Gastrocnemius medialis (tissue), 4 donors: ENCODE measurements at regions not wholly inside any gene's neighbourhood (a gene's known extent, or its start where the extent isn't known, plus 50 kb on each side); places are given as distances from the start of the nearest gene placed in this dataset.

ENCODE experiments used
- ATAC-seq, 2 donors: fragments of 150-250 bp; one replicate each; pipeline ENCODE4 v1.9.1; 2016
- DNase-seq, 2 donors: peaks; one replicate each; pipeline ENCODE4 v3.0.0-alpha.2; 2019
- H3K27ac ChIP-seq, 4 donors: fragments of 200-600 bp; sonication (generic); 1 replicate in 1 of 4; 2 replicates in 3 of 4; pipeline ENCODE4 v1.5.1; 2016 to 2018; ENCODE audit warnings: mild to moderate bottlenecking in 2 of 4, moderate library complexity in 1 of 4
- H3K27me3 ChIP-seq, 3 donors: fragments of 200-600 bp; sonication (generic) in 2 of 3; 1 replicate in 1 of 3; 2 replicates in 2 of 3; pipeline versions ENCODE4 v1.5.1 to v1.6.0; 2016 to 2019; ENCODE audit warnings: mild to moderate bottlenecking in 1 of 3, moderate library complexity in 1 of 3
- H3K36me3 ChIP-seq, 2 donors: fragments of 200-600 bp; sonication (generic) in 1 of 2; one replicate each; pipeline ENCODE4 v1.5.1; 2017 to 2018
- H3K4me1 ChIP-seq, 2 donors: fragments of 200-600 bp; sonication (generic) in 1 of 2; one replicate each; pipeline ENCODE4 v1.5.1; 2016 to 2017; ENCODE audit warnings: mild to moderate bottlenecking in 2 of 2
- H3K4me3 ChIP-seq, 4 donors: fragments of 200-600 bp; sonication (generic) in 3 of 4; 1 replicate in 1 of 4; 2 replicates in 3 of 4; pipeline ENCODE4 v1.5.1; 2016 to 2019; ENCODE audit warnings: mild to moderate bottlenecking in 2 of 4
- H3K9me3 ChIP-seq, 3 donors: fragments of 200-600 bp; sonication (generic) in 2 of 3; 1 replicate in 1 of 3; 2 replicates in 2 of 3; pipeline ENCODE4 v1.5.1; 2016 to 2019
- POLR2A ChIP-seq, 2 donors: fragments of 450-650 bp; IDR thresholded peaks; one replicate each; pipeline ENCODE4 v1.6.1; 2017; ENCODE audit warnings: antibody characterized with exemption in 2 of 2, mild to moderate bottlenecking in 2 of 2, moderate library complexity in 2 of 2
- in situ Hi-C, 4 donors: fragments of 200-750 bp; cut with MboI; loops; one replicate each; pipeline versions ENCODE4 v1.15.0 to v1.8.0; 2017; ENCODE audit warnings: low sequenced_read_pairs in 4 of 4
- intact Hi-C: fragments of 100-400 bp; cut with DNase I; formaldehyde crosslinking; loops from one replicate; pipeline ENCODE4 v1.15.1; 2023; ENCODE audit warnings: low total_unique reads
- TF ChIP-seq, protein P1 (sequence below), 5 experiments: fragments of 450-650 bp in 3 of 5; fragments of 200-600 bp in 2 of 5; sonication (generic) in 2 of 5; IDR thresholded peaks in 4 of 5; conservative IDR thresholded peaks in 1 of 5; 1 replicate in 4 of 5; 2 replicates in 1 of 5; pipeline ENCODE4 v1.5.1; 2016 to 2019; ENCODE audit warnings: antibody characterized with exemption in 5 of 5, mild to moderate bottlenecking in 3 of 5, moderate library complexity in 3 of 5

- Histone ChIP-seq H3K9me3 (no peaks in the 10 kb centered on the region), H3K36me3 (no peaks in the 10 kb centered on the region), H3K27ac (no peak overlapping the region), H3K27me3 (no peaks in the 10 kb centered on the region), H3K4me1 (no peaks in the 10 kb centered on the region), H3K4me3 (no peak overlapping the region)
- in situ Hi-C loops (no loop called here), intact Hi-C loops (no loop called here)
- DNase-seq (no peak), ATAC-seq (no peak)
- TF ChIP-seq, protein P1, sequence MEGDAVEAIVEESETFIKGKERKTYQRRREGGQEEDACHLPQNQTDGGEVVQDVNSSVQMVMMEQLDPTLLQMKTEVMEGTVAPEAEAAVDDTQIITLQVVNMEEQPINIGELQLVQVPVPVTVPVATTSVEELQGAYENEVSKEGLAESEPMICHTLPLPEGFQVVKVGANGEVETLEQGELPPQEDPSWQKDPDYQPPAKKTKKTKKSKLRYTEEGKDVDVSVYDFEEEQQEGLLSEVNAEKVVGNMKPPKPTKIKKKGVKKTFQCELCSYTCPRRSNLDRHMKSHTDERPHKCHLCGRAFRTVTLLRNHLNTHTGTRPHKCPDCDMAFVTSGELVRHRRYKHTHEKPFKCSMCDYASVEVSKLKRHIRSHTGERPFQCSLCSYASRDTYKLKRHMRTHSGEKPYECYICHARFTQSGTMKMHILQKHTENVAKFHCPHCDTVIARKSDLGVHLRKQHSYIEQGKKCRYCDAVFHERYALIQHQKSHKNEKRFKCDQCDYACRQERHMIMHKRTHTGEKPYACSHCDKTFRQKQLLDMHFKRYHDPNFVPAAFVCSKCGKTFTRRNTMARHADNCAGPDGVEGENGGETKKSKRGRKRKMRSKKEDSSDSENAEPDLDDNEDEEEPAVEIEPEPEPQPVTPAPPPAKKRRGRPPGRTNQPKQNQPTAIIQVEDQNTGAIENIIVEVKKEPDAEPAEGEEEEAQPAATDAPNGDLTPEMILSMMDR (IDR thresholded peaks at IDR 0.05 in 4 of 5, conservative IDR thresholded peaks at IDR 0.05 in 1 of 5), result no peak
- TF ChIP-seq POLR2A (IDR thresholded peaks at IDR 0.05), result no peak
Measured at GRCh38 chr2:145416640-145417039, 896.7 kb upstream of the ZEB2 start.

- no peaks in the 10 kb centered on the region for H3K27me3 ChIP-seq
- H3K9me3 ChIP-seq, result no peaks in the 10 kb centered on the region
- intact Hi-C loops, result no loop called here
- no peak overlapping the region for H3K4me3 ChIP-seq
- in situ Hi-C loops, result no loop called here
- DNase-seq, result no peak
- ATAC-seq, result no peak
- TF ChIP-seq, protein P1 (IDR thresholded peaks at IDR 0.05 in 4 of 5, conservative IDR thresholded peaks at IDR 0.05 in 1 of 5), result no peak
- TF ChIP-seq POLR2A (IDR thresholded peaks at IDR 0.05), result no peak
- no peak overlapping the region for H3K27ac ChIP-seq
- no peaks in the 10 kb centered on the region for H3K36me3 ChIP-seq
- no peaks in the 10 kb centered on the region for H3K4me1 ChIP-seq
Measured at GRCh38 chr2:145415151-145415550, 895.2 kb upstream of the ZEB2 start.

- H3K9me3 ChIP-seq, result no peaks in the 10 kb centered on the region
- H3K4me3 ChIP-seq, result no peak overlapping the region
- no peak overlapping the region for H3K27ac ChIP-seq
- in situ Hi-C loops (no loop called here), intact Hi-C loops (no loop called here)
- TF ChIP-seq, protein P1 (IDR thresholded peaks at IDR 0.05 in 4 of 5, conservative IDR thresholded peaks at IDR 0.05 in 1 of 5), result no peak
- no peak for TF ChIP-seq POLR2A (IDR thresholded peaks at IDR 0.05)
- DNase-seq (no peak), ATAC-seq (no peak)
- H3K27me3 ChIP-seq, result no peaks in the 10 kb centered on the region
- no peaks in the 10 kb centered on the region for H3K36me3 ChIP-seq
- no peaks in the 10 kb centered on the region for H3K4me1 ChIP-seq
Measured at GRCh38 chr2:145413261-145414030, 893.5 kb upstream of the ZEB2 start.

DNA sequence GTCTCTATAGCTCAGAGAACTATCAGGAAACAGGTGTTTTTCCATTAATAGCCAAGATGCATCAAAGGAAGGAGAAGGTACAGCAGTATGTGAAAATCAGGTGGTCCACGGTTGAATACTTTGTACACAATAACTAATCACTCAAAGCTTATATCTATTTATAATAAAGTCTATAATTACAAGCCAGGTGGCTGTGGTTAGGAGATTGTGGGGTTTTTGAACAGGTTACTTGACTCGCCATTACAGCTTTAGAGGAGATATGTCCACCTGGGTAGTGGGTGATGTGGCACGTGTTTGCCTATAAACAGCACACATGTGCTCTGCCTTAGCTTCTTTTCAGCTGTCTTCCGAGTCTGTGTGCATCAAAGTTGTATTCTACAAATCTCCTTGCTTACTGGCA is 892.2 kb upstream of the ZEB2 start:
- ATAC-seq (no peak), DNase-seq (no peak)
- Histone ChIP-seq H3K4me1 (no peaks in the 10 kb centered on the region), H3K27me3 (no peaks in the 10 kb centered on the region), H3K9me3 (no peaks in the 10 kb centered on the region), H3K27ac (no peak overlapping the region), H3K36me3 (no peaks in the 10 kb centered on the region), H3K4me3 (no peak overlapping the region)
- intact Hi-C loops, result no loop called here
- TF ChIP-seq, protein P1 (IDR thresholded peaks at IDR 0.05 in 4 of 5, conservative IDR thresholded peaks at IDR 0.05 in 1 of 5), result no peak
- TF ChIP-seq POLR2A (IDR thresholded peaks at IDR 0.05), result no peak
- in situ Hi-C loops, result no loop called here

- no peak overlapping the region for H3K4me3 ChIP-seq
- no peak for DNase-seq
Measured at GRCh38 chr2:145411493-145411892, 891.6 kb upstream of the ZEB2 start.

More at GRCh38 chr2:145411493-145411892, 891.6 kb upstream of the ZEB2 start:
- H3K36me3 ChIP-seq, result no peaks in the 10 kb centered on the region
- intact Hi-C loops, result no loop called here
- no peak overlapping the region for H3K27ac ChIP-seq
- ATAC-seq, result no peak
- no peaks in the 10 kb centered on the region for H3K9me3 ChIP-seq
- no peaks in the 10 kb centered on the region for H3K4me1 ChIP-seq
- H3K27me3 ChIP-seq, result no peaks in the 10 kb centered on the region
- in situ Hi-C loops, result no loop called here
- TF ChIP-seq, protein P1 (IDR thresholded peaks at IDR 0.05 in 4 of 5, conservative IDR thresholded peaks at IDR 0.05 in 1 of 5), result no peak
- TF ChIP-seq POLR2A (IDR thresholded peaks at IDR 0.05), result no peak
